HUES48 (cell line): ENCODE measurements at regions not wholly inside any gene's neighbourhood (a gene's known extent, or its start where the extent isn't known, plus 50 kb on each side); places are given as distances from the start of the nearest gene placed in this dataset.

Experiments used
- H3K27ac ChIP-seq: one replicate; pipeline ENCODE4 v1.7.0; 2013; ENCODE audit warnings: low read depth, low read length, inconsistent platforms
- H3K27me3 ChIP-seq: 2 replicates; pipeline ENCODE4 v1.6.1; 2013; ENCODE audit warnings: mild to moderate bottlenecking, low read length; ENCODE audit not compliant: control insufficient read depth, insufficient read depth
- H3K36me3 ChIP-seq: 2 replicates; pipeline ENCODE4 v1.6.1; 2013; ENCODE audit warnings: low read length; ENCODE audit not compliant: control insufficient read depth, insufficient read depth
- H3K4me1 ChIP-seq: 2 replicates; pipeline ENCODE4 v1.6.1; 2013; ENCODE audit warnings: mild to moderate bottlenecking, low read length; ENCODE audit not compliant: control insufficient read depth, insufficient read depth
- H3K4me3 ChIP-seq: 2 replicates; pipeline ENCODE4 v1.5.1; 2013; ENCODE audit warnings: mild to moderate bottlenecking, low read depth, low read length
- H3K9ac ChIP-seq: 2 replicates; pipeline ENCODE4 v1.6.1; 2013; ENCODE audit warnings: mild to moderate bottlenecking, low read depth, low read length, moderate library complexity
- H3K9me3 ChIP-seq: 2 replicates; pipeline ENCODE4 v1.6.1; 2013; ENCODE audit warnings: low read length; ENCODE audit not compliant: control insufficient read depth, insufficient read depth

DNA sequence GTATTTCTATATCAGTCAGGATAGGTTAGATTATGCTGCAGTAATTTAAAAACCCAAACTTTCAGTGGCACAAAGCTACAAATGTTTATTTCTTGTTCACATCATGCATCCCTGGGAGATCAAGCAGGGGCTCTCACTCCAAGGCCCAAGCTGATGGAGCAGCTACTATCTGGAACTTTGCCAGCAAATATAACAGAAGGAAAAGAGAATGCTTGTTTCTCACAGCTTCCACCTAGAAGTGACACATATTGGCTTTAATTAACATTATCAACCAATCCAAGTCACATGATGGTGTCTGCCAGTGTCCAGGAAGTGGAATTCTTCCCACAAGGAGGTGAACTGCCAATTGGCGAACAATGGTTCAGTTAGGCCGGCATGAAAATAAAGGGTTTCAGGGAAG, 306.9 kb downstream of the BCL11A start:
- no peak overlapping the region for H3K4me3 ChIP-seq
- no peak overlapping the region for H3K27ac ChIP-seq
- H3K27me3 ChIP-seq = no peaks in the 10 kb centered on the region
- H3K36me3 ChIP-seq = no peaks in the 10 kb centered on the region
- no peak overlapping the region for H3K9ac ChIP-seq
- no peaks in the 10 kb centered on the region; the same call in 1 of the 2 replicates for H3K9me3 ChIP-seq
- H3K4me1 ChIP-seq = no peaks in the 10 kb centered on the region; the same call in 1 of the 2 replicates

DNA sequence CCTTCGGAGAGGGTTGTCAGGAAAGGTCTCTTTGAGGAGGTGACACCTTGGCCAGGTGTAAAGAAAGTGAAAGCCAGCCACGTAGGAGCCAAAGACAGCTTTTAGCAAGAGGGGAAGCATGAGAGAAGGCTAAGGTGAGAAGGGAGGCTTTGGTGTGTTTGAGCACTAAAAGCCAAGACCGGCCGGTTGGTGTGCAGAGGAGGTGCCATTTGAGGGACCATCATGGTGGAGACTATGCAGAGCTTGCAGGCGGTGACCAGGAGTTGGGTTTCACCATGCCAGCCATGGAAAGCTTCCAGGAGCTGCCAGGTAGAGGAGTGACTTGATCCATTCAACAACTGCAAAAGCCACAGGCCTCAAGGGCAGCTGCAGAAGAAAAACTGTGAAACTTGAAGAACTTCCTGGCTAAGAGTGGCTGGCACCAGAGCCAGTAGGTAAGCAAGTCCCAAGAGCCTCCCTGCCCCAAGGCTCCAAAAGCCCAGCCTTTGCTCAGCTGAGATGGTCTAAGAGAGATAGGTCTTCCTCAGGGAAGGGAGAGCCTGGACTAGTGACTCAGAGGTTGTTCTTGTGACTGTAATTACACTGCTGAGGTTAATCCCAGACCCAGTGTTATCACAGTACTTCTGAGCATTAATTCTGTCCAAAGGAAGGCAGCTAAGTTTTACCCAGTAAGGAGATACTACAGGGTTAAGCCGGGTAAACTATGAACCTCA, 319.0 kb downstream of the BCL11A start:
- Histone ChIP-seq H3K4me1 (no peaks in the 10 kb centered on the region), H3K4me3 (no peak overlapping the region), H3K9ac (no peak overlapping the region)

DNA sequence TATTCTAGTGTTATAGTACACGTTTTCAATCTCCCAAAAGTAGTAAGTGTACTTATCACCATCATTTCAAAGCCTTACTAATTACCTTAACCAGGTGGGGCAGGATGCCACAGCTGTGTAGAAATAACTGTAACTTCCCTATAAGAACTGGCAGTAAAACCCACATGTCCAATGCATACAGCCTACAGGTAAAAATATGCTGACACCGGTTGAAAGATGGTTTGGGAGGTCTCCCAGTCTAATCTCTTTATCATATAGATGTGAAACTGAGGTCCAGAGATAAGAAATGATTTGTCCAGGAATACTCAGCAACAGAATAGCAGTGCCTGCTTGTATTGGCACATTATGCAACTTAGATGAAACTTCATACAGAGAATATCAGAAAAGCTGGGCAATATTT, 322.9 kb downstream of the BCL11A start:
- Histone ChIP-seq H3K9me3 (peaks cover 7% of the 10 kb centered on the region; the same call in 1 of the 2 replicates), H3K27me3 (no peaks in the 10 kb centered on the region), H3K27ac (no peak overlapping the region), H3K36me3 (no peaks in the 10 kb centered on the region), H3K4me1 (no peaks in the 10 kb centered on the region), H3K9ac (no peak overlapping the region), H3K4me3 (no peak overlapping the region)

More for the DNA sequence above, 319.0 kb downstream of the BCL11A start:
- no peaks in the 10 kb centered on the region for H3K36me3 ChIP-seq
- peaks cover 7% of the 10 kb centered on the region; the same call in 1 of the 2 replicates for H3K9me3 ChIP-seq
- H3K27ac ChIP-seq = no peak overlapping the region
- H3K27me3 ChIP-seq = no peaks in the 10 kb centered on the region

DNA sequence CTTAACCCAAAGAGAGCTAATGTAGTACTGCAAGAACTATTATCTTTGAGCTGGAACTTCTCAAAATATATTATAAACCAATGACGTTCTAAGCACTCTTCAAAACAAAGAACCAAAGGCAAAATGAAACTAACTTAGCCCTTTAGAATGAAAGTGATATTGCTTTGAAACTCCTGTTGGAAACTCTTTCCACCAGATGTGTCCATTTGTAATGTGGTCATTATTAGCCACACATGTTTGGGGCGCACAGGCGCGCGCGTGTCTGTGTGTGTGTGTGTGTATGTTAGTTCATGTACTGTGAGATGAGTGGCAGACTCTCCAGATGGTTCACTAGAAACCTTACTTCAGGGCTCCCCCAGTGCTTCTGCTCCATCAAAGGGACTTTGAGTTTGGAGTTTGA, 323.4 kb downstream of the BCL11A start:
- H3K27ac ChIP-seq = no peak overlapping the region
- H3K9me3 ChIP-seq = peaks cover 7% of the 10 kb centered on the region; the same call in 1 of the 2 replicates
- H3K27me3 ChIP-seq = no peaks in the 10 kb centered on the region
- no peaks in the 10 kb centered on the region for H3K4me1 ChIP-seq
- no peak overlapping the region for H3K4me3 ChIP-seq
- no peaks in the 10 kb centered on the region for H3K36me3 ChIP-seq
- no peak overlapping the region for H3K9ac ChIP-seq

DNA sequence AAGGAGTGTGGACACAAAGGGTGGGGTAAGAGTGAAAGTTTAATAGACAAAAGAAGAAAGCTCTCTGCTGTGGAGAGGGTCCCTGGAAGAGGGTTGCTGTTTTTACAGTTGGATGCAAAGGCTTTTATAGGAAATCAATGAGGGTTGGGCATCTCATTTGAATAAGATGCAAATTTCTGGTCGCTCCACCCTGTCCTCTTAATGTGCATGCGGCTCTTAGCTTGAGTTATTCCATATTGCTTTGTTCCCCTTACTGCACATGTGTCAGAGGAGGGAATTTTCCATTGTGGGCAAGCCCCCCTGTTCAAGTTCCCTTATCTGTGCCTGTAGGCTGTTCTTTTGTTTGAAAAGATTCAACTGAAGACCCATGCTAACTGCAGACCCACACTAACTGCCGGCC, 326.5 kb downstream of the BCL11A start:
- H3K9ac ChIP-seq = no peak overlapping the region
- H3K4me3 ChIP-seq = no peak overlapping the region
- H3K9me3 ChIP-seq = peaks cover 4% of the 10 kb centered on the region; the same call in 1 of the 2 replicates
- no peaks in the 10 kb centered on the region for H3K36me3 ChIP-seq
- no peak overlapping the region for H3K27ac ChIP-seq
- no peaks in the 10 kb centered on the region for H3K4me1 ChIP-seq
- no peaks in the 10 kb centered on the region for H3K27me3 ChIP-seq

DNA sequence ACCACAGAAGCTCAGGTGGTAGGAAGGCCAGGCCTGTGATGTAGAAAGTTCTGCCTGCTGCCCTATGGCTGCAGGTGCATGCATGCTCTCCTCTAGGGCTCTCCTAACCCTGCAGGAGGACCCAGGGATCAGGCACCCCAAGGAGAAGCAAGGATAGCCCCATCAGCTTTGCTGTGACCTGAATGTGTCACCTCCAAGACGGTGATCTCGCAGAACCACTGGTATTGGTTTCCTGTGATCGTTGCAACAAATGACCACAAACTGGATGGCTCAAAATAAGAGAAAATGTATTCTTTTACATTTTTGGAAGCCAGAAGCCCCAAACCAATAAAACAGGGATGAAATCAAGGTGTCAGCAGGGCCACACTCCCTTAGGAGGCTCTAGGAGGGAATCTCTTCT, 327.3 kb downstream of the BCL11A start:
- no peak overlapping the region for H3K4me3 ChIP-seq
- H3K9me3 ChIP-seq = 0 out of 2 replicates have a peak, but pooled peaks cover 2% of the 10 kb centered on the region
- H3K4me1 ChIP-seq = no peaks in the 10 kb centered on the region
- H3K36me3 ChIP-seq = no peaks in the 10 kb centered on the region
- H3K9ac ChIP-seq = no peak overlapping the region
- no peak overlapping the region for H3K27ac ChIP-seq
- H3K27me3 ChIP-seq = no peaks in the 10 kb centered on the region

DNA sequence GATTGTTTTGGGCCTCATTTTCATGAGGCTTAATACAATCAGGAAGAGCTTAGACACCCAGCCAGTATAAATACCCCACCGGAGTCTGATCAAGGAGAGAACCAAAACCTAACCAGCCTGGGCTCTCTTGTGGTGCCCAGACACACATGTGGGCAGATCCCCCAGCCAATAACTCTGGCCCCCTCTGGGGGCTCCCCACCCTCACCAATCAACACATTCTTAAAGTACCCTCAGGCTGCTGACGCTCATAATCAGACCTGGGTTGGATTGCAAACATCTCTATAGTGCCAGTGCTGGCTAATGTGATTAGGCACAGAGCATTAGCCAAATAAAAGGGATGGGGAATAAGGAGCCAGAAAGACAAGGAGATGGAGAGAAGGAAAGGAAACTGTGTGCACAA, 329.6 kb downstream of the BCL11A start:
- Histone ChIP-seq H3K36me3 (no peaks in the 10 kb centered on the region), H3K27ac (no peak overlapping the region), H3K4me1 (no peaks in the 10 kb centered on the region), H3K9ac (no peak overlapping the region), H3K4me3 (no peak overlapping the region), H3K27me3 (no peaks in the 10 kb centered on the region), H3K9me3 (no peaks in the 10 kb centered on the region)

DNA sequence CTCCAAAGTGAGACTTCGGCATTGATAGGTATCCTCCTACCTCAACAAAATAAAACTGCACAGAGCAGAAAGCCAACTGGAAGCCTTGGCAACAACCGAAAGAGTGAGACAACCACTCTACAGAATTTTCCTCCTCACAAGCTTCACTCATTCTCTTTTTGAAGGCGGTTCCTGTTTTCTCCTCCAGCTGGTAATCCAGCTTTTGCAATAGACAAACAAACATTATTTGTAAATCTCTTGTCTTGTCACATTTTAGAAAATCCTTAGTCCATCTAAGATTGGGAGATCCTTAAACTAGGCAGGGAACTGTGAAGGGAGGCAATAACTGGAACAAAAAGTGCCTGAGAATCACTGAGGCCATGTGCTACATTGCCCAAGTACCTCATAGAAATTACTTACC, 332.4 kb downstream of the BCL11A start:
- Histone ChIP-seq H3K4me3 (no peak overlapping the region), H3K36me3 (no peaks in the 10 kb centered on the region), H3K9ac (no peak overlapping the region), H3K4me1 (no peaks in the 10 kb centered on the region), H3K27ac (no peak overlapping the region), H3K27me3 (no peaks in the 10 kb centered on the region), H3K9me3 (no peaks in the 10 kb centered on the region)

DNA sequence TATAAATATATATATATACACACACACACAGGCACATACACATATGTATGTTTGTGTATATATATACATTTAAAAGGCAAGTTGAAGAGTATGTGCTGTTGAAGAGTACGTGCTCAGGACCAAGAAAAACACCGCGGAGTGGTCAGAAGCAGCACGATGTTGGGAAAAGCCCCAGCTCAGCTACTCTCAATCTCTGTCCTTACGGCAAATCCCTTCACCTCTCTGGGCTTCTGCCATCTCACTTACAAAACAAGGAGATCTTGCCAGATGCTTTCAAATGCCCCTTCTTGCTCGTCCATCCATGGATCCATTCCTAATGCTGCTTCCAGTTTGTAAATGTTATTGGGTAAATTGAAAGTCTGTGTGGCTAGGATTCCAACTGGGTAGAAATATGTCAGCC, 333.9 kb downstream of the BCL11A start:
- no peaks in the 10 kb centered on the region for H3K9me3 ChIP-seq
- no peaks in the 10 kb centered on the region for H3K36me3 ChIP-seq
- no peaks in the 10 kb centered on the region for H3K27me3 ChIP-seq
- H3K9ac ChIP-seq = no peak overlapping the region
- H3K4me3 ChIP-seq = no peak overlapping the region
- no peaks in the 10 kb centered on the region; the same call in none of the 2 replicates for H3K4me1 ChIP-seq
- H3K27ac ChIP-seq = no peak overlapping the region

DNA sequence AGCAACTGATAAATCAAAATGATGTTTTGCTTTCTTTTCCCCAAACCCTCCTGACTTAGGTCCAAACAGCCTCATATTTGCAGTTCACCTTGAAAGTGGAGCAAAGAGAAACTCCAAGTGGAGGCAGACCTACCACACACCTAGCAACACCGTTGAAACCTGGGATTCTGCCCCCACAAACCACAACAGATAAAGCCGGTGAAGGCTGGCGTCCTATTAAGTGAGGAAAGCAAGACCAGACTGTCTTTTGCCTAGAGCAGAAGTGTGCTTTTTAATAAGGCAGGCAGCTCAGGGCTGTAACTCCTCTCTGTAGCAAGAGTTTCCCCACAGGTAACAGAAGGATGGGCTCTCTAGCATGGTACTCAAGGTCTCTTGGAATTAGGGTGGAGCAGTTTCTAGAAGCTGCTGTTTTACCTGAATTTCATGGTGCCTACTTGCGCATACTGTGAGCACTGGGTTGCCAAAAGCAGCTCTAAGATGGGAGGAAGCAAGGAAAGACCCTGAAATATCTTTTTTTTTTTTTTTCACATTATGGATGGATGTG, 336.9 kb downstream of the BCL11A start:
- no peak overlapping the region for H3K9ac ChIP-seq
- H3K4me1 ChIP-seq = no peaks in the 10 kb centered on the region; the same call in none of the 2 replicates
- H3K36me3 ChIP-seq = no peaks in the 10 kb centered on the region
- no peak overlapping the region for H3K27ac ChIP-seq
- no peak overlapping the region for H3K4me3 ChIP-seq
- H3K9me3 ChIP-seq = no peaks in the 10 kb centered on the region
- no peaks in the 10 kb centered on the region for H3K27me3 ChIP-seq

DNA sequence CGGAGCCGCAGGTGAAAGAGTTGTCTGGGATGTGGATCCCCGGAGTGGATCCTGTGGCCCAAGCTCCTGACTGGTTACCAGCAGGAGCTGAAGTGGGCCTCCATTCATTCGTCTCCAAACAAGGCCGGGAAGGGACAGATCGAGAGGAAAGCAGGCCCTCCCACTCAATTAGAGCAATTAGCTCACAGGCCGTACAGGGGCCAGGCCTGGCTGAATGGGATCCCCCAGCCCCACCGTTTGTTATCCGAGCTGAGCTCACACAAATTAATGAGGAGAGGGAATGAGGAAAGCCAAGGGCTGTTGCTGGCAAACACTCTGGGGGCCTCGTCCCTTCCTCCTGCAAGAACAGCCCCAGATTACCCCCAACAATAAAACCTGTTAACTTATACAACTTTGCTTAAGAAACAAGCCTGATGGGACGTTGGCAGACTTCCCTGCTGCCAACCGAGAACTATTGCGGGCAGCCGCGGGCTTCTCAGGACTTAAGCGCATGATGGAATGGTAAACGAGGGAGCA, 338.0 kb downstream of the BCL11A start:
- H3K4me3 ChIP-seq = no peak overlapping the region
- no peaks in the 10 kb centered on the region for H3K27me3 ChIP-seq
- H3K4me1 ChIP-seq = no peaks in the 10 kb centered on the region; the same call in none of the 2 replicates
- H3K9me3 ChIP-seq = no peaks in the 10 kb centered on the region
- no peaks in the 10 kb centered on the region for H3K36me3 ChIP-seq
- H3K9ac ChIP-seq = no peak overlapping the region
- no peak overlapping the region for H3K27ac ChIP-seq
